Erythroblast (primary cell): ENCODE measurements at regions not wholly inside any gene's neighbourhood (a gene's known extent, or its start where the extent isn't known, plus 50 kb on each side); places are given as distances from the start of the nearest gene placed in this dataset.

Source experiments
- DNase-seq, 2 experiments: peaks; one replicate each; lab custom pipeline; 2025; lab: John Stamatoyannopoulos, UW
- GATA1 ChIP-seq: IDR thresholded peaks from 2 replicates; pipeline ENCODE4 v1.6.1; 2011; ENCODE audit warnings: low read depth, mild to moderate bottlenecking, control low read depth, low read length, moderate library complexity
- POLR2A ChIP-seq: IDR thresholded peaks from 2 replicates; pipeline ENCODE4 v1.6.1; 2011; ENCODE audit warnings: mild to moderate bottlenecking, low read length

- DNase-seq, result no peak
Observed at GRCh38 chr2:146003337-146003736, 1483.4 kb upstream of the ZEB2 start.

DNA sequence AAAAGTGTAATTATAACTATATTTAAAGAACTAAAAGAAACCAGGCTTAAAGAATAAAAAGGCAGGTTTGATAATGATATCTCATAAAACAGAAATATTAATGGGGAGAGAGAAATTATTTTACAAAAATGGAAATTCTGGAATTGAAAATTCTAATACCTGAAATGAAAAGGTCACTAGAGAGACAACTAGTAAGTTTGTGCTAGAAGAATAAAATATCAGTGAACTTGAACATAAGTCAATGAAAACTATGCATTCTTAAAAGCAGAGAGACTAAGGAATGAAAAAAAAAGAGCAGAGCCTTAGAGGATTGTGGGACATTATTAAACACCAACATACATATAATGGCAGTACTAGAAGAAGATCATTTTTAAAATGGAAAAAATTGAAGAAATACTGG lies 1475.0 kb upstream of the ZEB2 start:
- no peak for TF ChIP-seq POLR2A
- no peak for TF ChIP-seq GATA1
- no peak for DNase-seq

More at GRCh38 chr2:146003337-146003736, 1483.4 kb upstream of the ZEB2 start:
- TF ChIP-seq GATA1 (no peak), POLR2A (no peak)

DNA sequence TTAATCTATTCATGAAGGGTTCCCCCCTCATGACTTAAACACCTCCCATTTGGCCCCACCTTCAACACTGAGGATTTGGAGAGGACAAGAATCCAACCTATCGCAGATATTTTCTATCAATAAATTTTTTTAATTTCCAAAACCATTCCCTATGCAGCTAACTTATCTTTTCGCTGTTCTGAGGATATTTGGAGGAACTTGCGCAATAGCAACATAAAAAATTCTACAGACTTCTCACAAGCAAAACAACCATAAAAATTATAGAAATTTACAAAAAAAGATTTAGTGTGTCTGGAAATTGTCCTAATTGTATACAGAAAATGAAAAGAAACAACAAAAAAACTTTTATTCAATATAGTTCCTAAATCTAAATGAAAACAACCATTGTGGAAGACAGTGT lies 1472.7 kb upstream of the ZEB2 start:
- no peak for DNase-seq
- TF ChIP-seq POLR2A, result no peak
- TF ChIP-seq GATA1, result no peak

DNA sequence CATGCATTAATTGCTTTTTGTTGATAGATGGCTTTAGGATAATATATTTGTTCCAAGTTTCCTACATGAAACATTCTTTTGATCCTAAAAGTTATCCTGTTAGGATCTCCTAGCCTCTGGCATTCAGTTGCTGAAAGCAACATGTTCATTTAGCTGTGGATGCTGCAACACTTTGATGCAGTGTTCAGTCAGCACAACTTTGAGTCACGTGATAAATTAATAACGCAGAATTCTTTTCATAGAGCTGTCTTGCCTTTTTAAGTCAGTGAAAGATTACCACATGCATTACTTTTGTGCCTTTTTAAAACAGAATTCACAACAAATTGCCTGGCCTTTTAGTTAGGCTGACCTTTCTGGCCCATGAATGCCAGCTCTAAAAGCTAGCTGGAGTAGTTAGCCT lies 1467.9 kb upstream of the ZEB2 start:
- no peak for DNase-seq
- no peak for TF ChIP-seq GATA1
- TF ChIP-seq POLR2A, result no peak

- no peak for TF ChIP-seq GATA1
- TF ChIP-seq POLR2A, result no peak
Observed at GRCh38 chr2:145985517-145985916, 1465.6 kb upstream of the ZEB2 start.

GRCh38 chr2:145984580-145984979 lies 1464.7 kb upstream of the ZEB2 start:
- no peak for DNase-seq

More at GRCh38 chr2:145985517-145985916, 1465.6 kb upstream of the ZEB2 start:
- no peak for DNase-seq

GRCh38 chr2:145980318-145980717 lies 1460.4 kb upstream of the ZEB2 start:
- no peak for DNase-seq
- TF ChIP-seq POLR2A, result no peak
- TF ChIP-seq GATA1, result no peak

More at GRCh38 chr2:145984580-145984979, 1464.7 kb upstream of the ZEB2 start:
- TF ChIP-seq POLR2A, result no peak
- TF ChIP-seq GATA1, result no peak

- no peak for DNase-seq
- TF ChIP-seq POLR2A (no peak), GATA1 (no peak)
Observed at GRCh38 chr2:145975406-145975805, 1455.5 kb upstream of the ZEB2 start.

DNA sequence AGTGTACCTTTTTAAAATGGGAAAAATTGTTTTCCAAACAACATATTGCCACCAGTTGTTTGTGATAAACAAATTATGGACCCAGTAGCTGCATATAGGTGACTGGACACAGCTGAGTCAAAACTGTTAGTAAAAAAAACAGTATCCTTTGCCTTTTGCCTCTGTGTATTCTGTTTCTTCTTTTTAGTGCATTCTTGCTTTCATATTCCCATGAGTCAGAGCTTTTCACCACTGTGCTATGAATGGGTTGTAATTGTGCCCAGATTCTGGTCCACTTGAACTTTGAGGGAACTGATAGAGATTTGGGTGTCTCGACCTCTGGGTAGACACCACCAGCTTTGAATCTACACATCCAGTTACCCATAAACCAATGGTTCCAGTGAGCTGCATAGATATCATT lies 1441.9 kb upstream of the ZEB2 start:
- no peak for DNase-seq
- TF ChIP-seq GATA1, result no peak
- no peak for TF ChIP-seq POLR2A

- TF ChIP-seq POLR2A (no peak), GATA1 (no peak)
- no peak for DNase-seq
Observed at GRCh38 chr2:145960479-145961163, 1440.7 kb upstream of the ZEB2 start.

DNA sequence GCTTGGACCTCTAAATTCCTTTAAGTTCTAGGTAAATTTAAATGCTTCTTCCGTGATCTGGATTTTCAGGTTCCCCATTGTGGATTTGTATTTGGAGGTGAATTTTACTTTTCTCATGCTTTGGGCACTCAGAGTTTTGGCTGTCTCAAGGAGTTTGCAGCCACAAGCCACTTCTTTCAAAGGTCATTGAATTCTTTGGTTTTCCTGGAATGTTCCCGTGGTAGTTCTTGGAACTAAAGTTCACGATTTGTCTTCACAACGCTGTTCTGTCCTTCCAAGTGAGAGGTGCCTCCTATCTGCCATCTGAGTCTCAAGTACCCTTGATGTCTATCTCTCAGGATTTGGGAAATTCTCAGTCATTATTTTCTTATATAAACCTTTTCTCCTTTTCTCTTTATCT lies 1438.7 kb upstream of the ZEB2 start:
- no peak for DNase-seq
- no peak for TF ChIP-seq POLR2A
- TF ChIP-seq GATA1, result no peak

GRCh38 chr2:145957929-145958328 lies 1438.0 kb upstream of the ZEB2 start:
- no peak for TF ChIP-seq GATA1
- no peak for TF ChIP-seq POLR2A
- no peak for DNase-seq

DNA sequence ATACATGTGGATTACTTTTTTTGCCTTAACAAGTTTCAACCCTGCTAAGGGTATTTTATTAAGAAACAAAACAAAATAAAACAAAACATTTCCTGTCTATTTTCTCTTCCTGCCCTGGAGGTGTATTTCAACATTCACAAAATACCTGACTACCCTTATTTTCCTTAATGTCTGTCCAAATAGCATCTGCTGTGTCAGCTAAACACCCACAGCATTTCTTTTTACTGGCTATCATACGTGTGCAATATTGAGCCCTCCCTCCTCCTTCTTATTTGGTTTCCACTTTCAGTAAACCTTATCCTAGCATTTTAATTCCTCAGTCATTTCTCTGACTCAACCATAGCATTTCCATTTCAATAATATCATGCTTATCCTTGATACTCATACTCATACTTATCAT lies 1420.0 kb upstream of the ZEB2 start:
- DNase-seq, result no peak
- TF ChIP-seq POLR2A, result no peak
- no peak for TF ChIP-seq GATA1

DNA sequence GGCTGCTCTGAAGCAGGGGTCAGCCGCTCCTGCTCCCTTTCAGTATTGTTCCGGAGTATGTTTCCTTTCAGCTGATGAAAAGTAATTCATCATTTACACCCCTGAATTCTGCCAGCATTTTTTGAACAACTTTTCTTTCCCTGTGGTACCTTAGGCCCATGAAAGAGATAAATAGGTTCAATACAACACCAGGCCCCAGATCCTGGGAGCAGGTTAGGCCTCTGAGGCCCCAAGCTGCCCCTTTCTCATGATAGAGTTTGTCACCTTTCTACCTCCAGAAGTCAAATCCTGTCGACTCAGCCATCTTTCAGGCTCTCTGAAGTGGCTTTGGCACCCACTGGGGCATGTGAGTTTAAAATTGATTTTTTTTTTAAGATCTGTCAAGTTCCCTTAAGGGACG lies 1415.1 kb upstream of the ZEB2 start:
- DNase-seq, result no peak
- TF ChIP-seq GATA1, result no peak
- no peak for TF ChIP-seq POLR2A
